ENCODE measurements at regions not wholly inside any gene's neighbourhood (a gene's known extent, or its start where the extent isn't known, plus 50 kb on each side); places are given as distances from the start of the nearest gene placed in this dataset.

- TF ChIP-seq ETV6 (IDR thresholded peaks at IDR 0.05; ENCODE audit: borderline replicate concordance in 1 of 2, low read depth in 2 of 2, low read length in 1 of 2) (no peak), ETV6 (CRISPR knock-in tag; IDR thresholded peaks at IDR 0.05; ENCODE audit: borderline replicate concordance) (no peak), ZNF354B (CRISPR knock-in tag; IDR thresholded peaks at IDR 0.05) (no peak), CHD2 (IDR thresholded peaks at IDR 0.05; ENCODE audit: low read depth, low read length) (no peak), TSC22D4 (tag; IDR thresholded peaks at IDR 0.05) (no peak), ARID4B (CRISPR knock-in tag; IDR thresholded peaks at IDR 0.05) (no peak), PHB2 (IDR thresholded peaks at IDR 0.05; ENCODE audit: low read depth) (no peak), ZNF551 (CRISPR knock-in tag; IDR thresholded peaks at IDR 0.05) (no peak), GTF3C2 (IDR thresholded peaks at IDR 0.05; ENCODE audit: borderline replicate concordance, extremely low read depth, insufficient read length) (no peak)
Measured at GRCh38 chr3:150255826-150256225, 152.3 kb upstream of the TSC22D2 start (continued).
